ENCODE measurements at regions not wholly inside any gene's neighbourhood (a gene's known extent, or its start where the extent isn't known, plus 50 kb on each side); places are given as distances from the start of the nearest gene placed in this dataset.

DNA sequence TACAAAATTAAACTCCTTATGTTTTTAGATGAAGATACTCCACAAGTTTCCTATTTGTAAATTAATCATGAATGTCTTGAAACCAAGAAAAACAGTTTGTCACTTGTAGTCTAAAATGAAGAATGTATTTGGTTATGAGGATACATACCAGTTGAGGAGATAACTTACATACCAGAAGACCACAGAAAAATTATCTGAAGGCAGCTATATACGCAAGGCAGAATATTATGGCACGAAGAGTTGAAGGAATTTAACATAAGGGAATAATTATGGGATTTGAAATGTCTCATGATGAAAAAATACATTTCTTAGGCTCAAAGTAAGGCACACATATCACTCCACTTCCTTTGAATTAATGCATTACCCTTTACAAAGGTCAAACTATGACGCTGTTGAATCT lies 73.3 kb downstream of the IFI44 start:
- Histone ChIP-seq H2BK120ac (ENCODE audit: low read depth, low read length) (no peak overlapping the region), H3K79me1 (ENCODE audit: low read length) (no peaks in the 10 kb centered on the region), H3K36me3 (ENCODE audit: control insufficient read depth, insufficient read depth, low read length) (no peaks in the 10 kb centered on the region), H3K23ac (ENCODE audit: low read length) (no peak overlapping the region), H3K4me3 (ENCODE audit: low read length) (no peak overlapping the region), H3K4me1 (ENCODE audit: control insufficient read depth, low read depth, low read length) (no peaks in the 10 kb centered on the region), H4K5ac (ENCODE audit: low read length) (no peak overlapping the region), H3K9ac (ENCODE audit: low read length) (no peak overlapping the region), H3K27me3 (ENCODE audit: insufficient read depth, low read length, poor library complexity) (no peaks in the 10 kb centered on the region), H3K18ac (ENCODE audit: low read length) (no peak overlapping the region), H3K56ac (ENCODE audit: low read length) (no peak overlapping the region), H3K4ac (ENCODE audit: low read depth, low read length) (no peak overlapping the region), H3K27ac (ENCODE audit: low read depth, low read length) (no peak overlapping the region), H2BK15ac (replicated peaks; ENCODE audit: low read depth) (no peak overlapping the region), H4K8ac (ENCODE audit: low read depth, low read length) (no peak overlapping the region), H3K4me2 (ENCODE audit: low read length) (no peak overlapping the region), H3K79me2 (ENCODE audit: control insufficient read depth, insufficient read depth, low read length) (no peaks in the 10 kb centered on the region), H2BK5ac (ENCODE audit: low read length) (no peak overlapping the region), H2AK5ac (ENCODE audit: low read length) (no peak overlapping the region)
- no peak for DNase-seq
- no CpG with 5 or more reads among the region's 3 CpGs for WGBS (ENCODE audit: extremely low coverage, insufficient coverage, low lambda C conversion rate)

DNA sequence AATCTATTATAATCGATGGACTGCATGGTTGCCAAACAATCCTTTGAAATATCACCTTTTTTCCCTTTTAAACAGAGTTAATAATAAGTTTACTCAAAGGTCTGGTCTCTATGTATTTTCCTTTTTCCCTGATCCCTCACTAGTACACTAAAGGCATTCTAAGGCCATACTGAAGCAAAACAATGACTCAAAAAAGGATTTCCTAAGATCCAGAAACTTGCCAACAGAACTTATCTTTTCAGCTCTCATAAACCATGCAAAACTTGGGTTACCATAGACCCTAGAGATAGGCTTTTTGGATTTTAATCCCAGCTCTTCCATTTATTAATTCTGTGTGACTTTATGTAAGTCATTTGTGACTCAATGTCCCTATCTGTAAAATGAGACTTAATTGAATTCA lies 77.1 kb downstream of the IFI44 start:
- Histone ChIP-seq H3K56ac (ENCODE audit: low read length) (no peak overlapping the region), H3K18ac (ENCODE audit: low read length) (no peak overlapping the region), H3K36me3 (ENCODE audit: control insufficient read depth, insufficient read depth, low read length) (no peaks in the 10 kb centered on the region), H3K4ac (ENCODE audit: low read depth, low read length) (no peak overlapping the region), H4K8ac (ENCODE audit: low read depth, low read length) (no peak overlapping the region), H2BK5ac (ENCODE audit: low read length) (no peak overlapping the region), H3K27ac (ENCODE audit: low read depth, low read length) (no peak overlapping the region), H4K5ac (ENCODE audit: low read length) (no peak overlapping the region), H3K9ac (ENCODE audit: low read length) (no peak overlapping the region), H3K79me2 (ENCODE audit: control insufficient read depth, insufficient read depth, low read length) (no peaks in the 10 kb centered on the region), H3K4me1 (ENCODE audit: control insufficient read depth, low read depth, low read length) (no peaks in the 10 kb centered on the region), H3K27me3 (ENCODE audit: insufficient read depth, low read length, poor library complexity) (no peaks in the 10 kb centered on the region), H3K4me2 (ENCODE audit: low read length) (no peak overlapping the region), H3K4me3 (ENCODE audit: low read length) (no peak overlapping the region), H2AK5ac (ENCODE audit: low read length) (no peak overlapping the region), H2BK120ac (ENCODE audit: low read depth, low read length) (no peak overlapping the region), H3K23ac (ENCODE audit: low read length) (no peak overlapping the region), H2BK15ac (replicated peaks; ENCODE audit: low read depth) (no peak overlapping the region), H3K79me1 (ENCODE audit: low read length) (no peaks in the 10 kb centered on the region)
- DNase-seq: no peak
- no CpG with 5 or more reads among the region's 1 CpG for WGBS (ENCODE audit: extremely low coverage, insufficient coverage, low lambda C conversion rate)

DNA sequence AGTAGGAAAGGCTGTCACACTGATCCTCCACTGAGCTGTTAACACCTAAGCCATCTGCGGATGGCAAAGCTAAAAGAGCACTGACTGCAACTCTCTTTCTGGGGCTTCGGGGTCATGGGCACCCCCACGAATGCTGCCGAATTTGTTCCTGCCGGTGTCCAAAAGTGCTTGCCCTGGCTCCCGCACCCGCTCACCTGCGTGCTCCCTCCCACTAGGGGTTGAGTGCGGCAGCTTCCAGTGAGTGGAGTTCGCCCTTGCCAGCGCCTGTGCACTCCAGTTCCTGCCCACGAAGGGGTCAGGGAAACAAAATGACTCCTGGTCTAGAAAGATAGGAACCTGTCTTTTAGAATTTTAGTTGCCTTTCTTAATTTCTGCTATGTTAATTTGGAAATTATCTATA lies 78.7 kb downstream of the IFI44 start:
- no peak overlapping the region for H3K4me2 ChIP-seq (ENCODE audit: low read length)
- H3K18ac ChIP-seq (ENCODE audit: low read length): no peak overlapping the region
- H3K9ac ChIP-seq (ENCODE audit: low read length): no peak overlapping the region
- no peak overlapping the region for H3K4ac ChIP-seq (ENCODE audit: low read depth, low read length)
- no peak overlapping the region for H2BK120ac ChIP-seq (ENCODE audit: low read depth, low read length)
- H3K27ac ChIP-seq (ENCODE audit: low read depth, low read length): no peak overlapping the region
- no peaks in the 10 kb centered on the region for H3K36me3 ChIP-seq (ENCODE audit: control insufficient read depth, insufficient read depth, low read length)
- no peak overlapping the region for H3K23ac ChIP-seq (ENCODE audit: low read length)
- no peaks in the 10 kb centered on the region for H3K27me3 ChIP-seq (ENCODE audit: insufficient read depth, low read length, poor library complexity)
- no peak overlapping the region for H2BK15ac ChIP-seq (replicated peaks; ENCODE audit: low read depth)
- no peak overlapping the region for H2AK5ac ChIP-seq (ENCODE audit: low read length)
- DNase-seq: no peak
- H2BK5ac ChIP-seq (ENCODE audit: low read length): no peak overlapping the region
- WGBS (ENCODE audit: extremely low coverage, insufficient coverage, low lambda C conversion rate): no CpG with 5 or more reads among the region's 12 CpGs
- H3K79me2 ChIP-seq (ENCODE audit: control insufficient read depth, insufficient read depth, low read length): no peaks in the 10 kb centered on the region
- H4K8ac ChIP-seq (ENCODE audit: low read depth, low read length): no peak overlapping the region
- H3K56ac ChIP-seq (ENCODE audit: low read length): no peak overlapping the region
- H3K4me1 ChIP-seq (ENCODE audit: control insufficient read depth, low read depth, low read length): no peaks in the 10 kb centered on the region
- H3K4me3 ChIP-seq (ENCODE audit: low read length): no peak overlapping the region
- no peaks in the 10 kb centered on the region for H3K79me1 ChIP-seq (ENCODE audit: low read length)
- H4K5ac ChIP-seq (ENCODE audit: low read length): no peak overlapping the region

DNA sequence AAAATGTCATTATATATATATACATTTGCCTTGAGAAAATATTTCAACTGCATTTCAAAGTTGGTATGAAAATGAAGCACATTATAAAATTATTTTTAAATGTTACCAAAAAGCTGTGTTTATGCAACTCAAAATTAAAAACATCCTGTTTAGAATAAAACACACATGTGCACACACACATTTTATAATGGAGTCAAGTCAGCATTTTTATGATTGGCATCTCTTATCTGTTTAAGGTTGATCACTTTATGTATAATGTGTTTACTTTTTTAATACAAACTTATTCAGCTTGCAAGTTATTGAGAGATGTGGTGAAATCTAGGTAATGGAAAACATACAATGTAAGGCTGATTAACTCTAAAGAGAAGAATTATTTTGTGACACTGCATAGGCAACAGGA lies 80.4 kb downstream of the IFI44 start:
- Histone ChIP-seq H3K36me3 (ENCODE audit: control insufficient read depth, insufficient read depth, low read length) (no peaks in the 10 kb centered on the region), H2AK5ac (ENCODE audit: low read length) (no peak overlapping the region), H2BK120ac (ENCODE audit: low read depth, low read length) (no peak overlapping the region), H3K4me3 (ENCODE audit: low read length) (no peak overlapping the region), H3K23ac (ENCODE audit: low read length) (no peak overlapping the region), H3K9ac (ENCODE audit: low read length) (no peak overlapping the region), H4K5ac (ENCODE audit: low read length) (no peak overlapping the region), H3K79me1 (ENCODE audit: low read length) (no peaks in the 10 kb centered on the region), H3K79me2 (ENCODE audit: control insufficient read depth, insufficient read depth, low read length) (no peaks in the 10 kb centered on the region), H2BK15ac (replicated peaks; ENCODE audit: low read depth) (no peak overlapping the region), H3K56ac (ENCODE audit: low read length) (no peak overlapping the region), H3K4me1 (ENCODE audit: control insufficient read depth, low read depth, low read length) (no peaks in the 10 kb centered on the region), H3K27ac (ENCODE audit: low read depth, low read length) (no peak overlapping the region), H2BK5ac (ENCODE audit: low read length) (no peak overlapping the region), H3K4ac (ENCODE audit: low read depth, low read length) (no peak overlapping the region), H3K4me2 (ENCODE audit: low read length) (no peak overlapping the region), H3K27me3 (ENCODE audit: insufficient read depth, low read length, poor library complexity) (no peaks in the 10 kb centered on the region), H3K18ac (ENCODE audit: low read length) (no peak overlapping the region), H4K8ac (ENCODE audit: low read depth, low read length) (no peak overlapping the region)
- DNase-seq: no peak

DNA sequence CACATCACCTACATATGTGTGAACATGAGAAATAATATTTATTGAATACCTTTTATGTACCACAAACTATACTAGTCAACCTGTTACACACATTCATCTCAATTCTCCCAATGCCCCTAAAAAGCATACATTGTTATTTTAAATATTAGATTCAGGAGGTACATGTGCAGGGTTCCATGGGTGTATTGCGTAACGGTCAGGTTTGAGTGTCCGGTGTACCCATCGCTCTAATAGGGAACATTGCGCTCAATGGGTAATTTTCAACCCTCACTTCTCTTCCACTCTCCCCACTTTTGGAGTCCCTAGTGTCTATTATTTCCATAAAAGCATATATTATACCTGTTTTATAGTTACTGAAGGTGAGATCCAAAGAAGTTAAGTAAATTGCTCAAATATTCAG lies 82.0 kb downstream of the IFI44 start:
- Histone ChIP-seq H3K27ac (ENCODE audit: low read depth, low read length) (no peak overlapping the region), H3K9ac (ENCODE audit: low read length) (no peak overlapping the region), H2BK120ac (ENCODE audit: low read depth, low read length) (no peak overlapping the region), H3K36me3 (ENCODE audit: control insufficient read depth, insufficient read depth, low read length) (no peaks in the 10 kb centered on the region), H3K27me3 (ENCODE audit: insufficient read depth, low read length, poor library complexity) (no peaks in the 10 kb centered on the region), H4K8ac (ENCODE audit: low read depth, low read length) (no peak overlapping the region), H2BK5ac (ENCODE audit: low read length) (no peak overlapping the region), H3K4me3 (ENCODE audit: low read length) (no peak overlapping the region), H4K5ac (ENCODE audit: low read length) (no peak overlapping the region), H3K4me2 (ENCODE audit: low read length) (no peak overlapping the region), H3K56ac (ENCODE audit: low read length) (no peak overlapping the region), H3K23ac (ENCODE audit: low read length) (no peak overlapping the region), H2BK15ac (replicated peaks; ENCODE audit: low read depth) (no peak overlapping the region), H2AK5ac (ENCODE audit: low read length) (no peak overlapping the region), H3K79me1 (ENCODE audit: low read length) (no peaks in the 10 kb centered on the region), H3K79me2 (ENCODE audit: control insufficient read depth, insufficient read depth, low read length) (no peaks in the 10 kb centered on the region), H3K18ac (ENCODE audit: low read length) (no peak overlapping the region), H3K4ac (ENCODE audit: low read depth, low read length) (no peak overlapping the region), H3K4me1 (ENCODE audit: control insufficient read depth, low read depth, low read length) (no peaks in the 10 kb centered on the region)
- no CpG with 5 or more reads among the region's 5 CpGs for WGBS (ENCODE audit: extremely low coverage, insufficient coverage, low lambda C conversion rate)
- DNase-seq: no peak

DNA sequence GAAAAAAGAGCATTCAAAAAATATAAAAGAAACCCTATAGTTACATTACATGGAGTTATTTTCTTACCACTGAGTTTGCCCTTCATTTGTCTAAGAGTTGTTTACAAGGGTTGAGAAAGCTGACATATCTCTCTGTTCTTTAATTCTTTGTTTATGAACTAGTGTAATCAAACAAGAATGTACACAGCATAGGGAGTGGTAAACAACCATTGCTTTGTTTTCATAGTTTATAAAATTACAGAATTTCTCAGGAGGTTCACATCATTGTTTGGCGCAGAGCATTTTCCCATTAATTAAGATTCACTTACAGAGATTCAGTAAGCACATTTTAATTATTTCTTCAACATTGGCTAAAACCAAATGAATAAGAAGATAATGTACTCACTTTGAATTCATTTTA lies 87.6 kb downstream of the IFI44 start:
- Histone ChIP-seq H3K4me2 (ENCODE audit: low read length) (no peak overlapping the region), H3K36me3 (ENCODE audit: control insufficient read depth, insufficient read depth, low read length) (no peaks in the 10 kb centered on the region), H3K9ac (ENCODE audit: low read length) (no peak overlapping the region), H2AK5ac (ENCODE audit: low read length) (no peak overlapping the region), H3K23ac (ENCODE audit: low read length) (no peak overlapping the region), H4K5ac (ENCODE audit: low read length) (no peak overlapping the region), H2BK120ac (ENCODE audit: low read depth, low read length) (no peak overlapping the region), H3K79me1 (ENCODE audit: low read length) (no peaks in the 10 kb centered on the region), H3K4ac (ENCODE audit: low read depth, low read length) (no peak overlapping the region), H3K4me1 (ENCODE audit: control insufficient read depth, low read depth, low read length) (no peaks in the 10 kb centered on the region), H3K27me3 (ENCODE audit: insufficient read depth, low read length, poor library complexity) (no peaks in the 10 kb centered on the region), H3K27ac (ENCODE audit: low read depth, low read length) (no peak overlapping the region), H3K79me2 (ENCODE audit: control insufficient read depth, insufficient read depth, low read length) (no peaks in the 10 kb centered on the region), H3K18ac (ENCODE audit: low read length) (no peak overlapping the region), H3K56ac (ENCODE audit: low read length) (no peak overlapping the region), H2BK15ac (replicated peaks; ENCODE audit: low read depth) (no peak overlapping the region), H2BK5ac (ENCODE audit: low read length) (no peak overlapping the region), H4K8ac (ENCODE audit: low read depth, low read length) (no peak overlapping the region), H3K4me3 (ENCODE audit: low read length) (no peak overlapping the region)
- WGBS (ENCODE audit: extremely low coverage, insufficient coverage, low lambda C conversion rate): no CpG with 5 or more reads among the region's 1 CpG
- no peak for DNase-seq

Data from mesendoderm (in vitro differentiated cells).